Activated T-cell treated with anti-CD3 and anti-CD28 coated beads, Interleukin-2, amount 50 U/mL, for 72 hours (primary cell): ENCODE measurements at regions not wholly inside any gene's neighbourhood (a gene's known extent, or its start where the extent isn't known, plus 50 kb on each side); places are given as distances from the start of the nearest gene placed in this dataset.
"Not testable (repeated sequence)": the region's sequence is repeated elsewhere in the genome, so short reads cannot be mapped to it uniquely, and the experiment has no call there.

Source experiments
- ATAC-seq, 2 donors: fragments of 150-1000 bp; cut with Tn5 transposase; replicated peaks in 1 of 2; 2 replicates each; pipeline ENCODE4 v1.10.0; 2021; ENCODE audit warnings: moderate library complexity in 2 of 2, mild to moderate bottlenecking in 1 of 2
- DNase-seq, 2 donors: peaks; one replicate each; pipeline ENCODE4 v3.0.0; 2021 to 2022; ENCODE audit warnings: mixed read lengths in 1 of 2
- H3K27ac Mint-ChIP-seq: one replicate; pipeline ENCODE4 v1.8.0; 2022; ENCODE audit warnings: mild to moderate bottlenecking, moderate library complexity, mixed read lengths
- H3K27me3 Mint-ChIP-seq: one replicate; pipeline ENCODE4 v1.8.0; 2022; ENCODE audit warnings: low read depth, mixed read lengths
- H3K36me3 Mint-ChIP-seq, 2 donors: one replicate each; pipeline ENCODE4 v1.8.0; 2022; ENCODE audit warnings: mixed read lengths in 2 of 2, mild to moderate bottlenecking in 1 of 2; ENCODE audit not compliant: insufficient read depth in 2 of 2
- H3K4me1 Mint-ChIP-seq: one replicate; pipeline ENCODE4 v1.8.0; 2022; ENCODE audit warnings: low read depth, mixed read lengths
- H3K4me3 Mint-ChIP-seq, 2 donors: one replicate each; pipeline ENCODE4 v1.8.0; 2022; ENCODE audit warnings: mild to moderate bottlenecking in 2 of 2, mixed read lengths in 2 of 2, moderate library complexity in 2 of 2
- H3K9me3 Mint-ChIP-seq, 2 donors: one replicate each; pipeline ENCODE4 v1.8.0; 2022; ENCODE audit warnings: mixed read lengths in 2 of 2

- Mint-ChIP-seq H3K36me3 (no peaks in the 10 kb centered on the region), H3K9me3 (peaks cover 3 to 5% of the 10 kb centered on the region in 2 donors), H3K4me1 (no peaks in the 10 kb centered on the region), H3K27ac (no peak overlapping the region), H3K4me3 (no peak overlapping the region), H3K27me3 (no peaks in the 10 kb centered on the region)
- DNase-seq (no peak), ATAC-seq (no peak)
Observed at GRCh38 chr17:70318051-70318450, 148.7 kb downstream of the KCNJ2 start.

GRCh38 chr17:70319516-70319915 lies 150.2 kb downstream of the KCNJ2 start:
- no peak for ATAC-seq
- DNase-seq = no peak
- Mint-ChIP-seq H3K27me3 (no peaks in the 10 kb centered on the region), H3K36me3 (no peaks in the 10 kb centered on the region), H3K4me1 (no peaks in the 10 kb centered on the region), H3K9me3 (peaks cover 3 to 5% of the 10 kb centered on the region in 2 donors), H3K27ac (no peak overlapping the region), H3K4me3 (no peak overlapping the region)

- DNase-seq = no peak
- no peaks in the 10 kb centered on the region for H3K36me3 Mint-ChIP-seq
- no peak overlapping the region for H3K27ac Mint-ChIP-seq
- H3K4me3 Mint-ChIP-seq = no peak overlapping the region
- ATAC-seq = no peak
- no peaks in the 10 kb centered on the region for H3K4me1 Mint-ChIP-seq
- peaks cover 3 to 7% of the 10 kb centered on the region in 2 donors for H3K9me3 Mint-ChIP-seq
- no peaks in the 10 kb centered on the region for H3K27me3 Mint-ChIP-seq
Observed at GRCh38 chr17:70320673-70321345, 151.5 kb downstream of the KCNJ2 start.

GRCh38 chr17:70321352-70321751 lies 152.0 kb downstream of the KCNJ2 start:
- H3K27ac Mint-ChIP-seq = no peak overlapping the region
- no peak for ATAC-seq
- H3K4me1 Mint-ChIP-seq = no peaks in the 10 kb centered on the region
- no peak overlapping the region for H3K4me3 Mint-ChIP-seq
- H3K36me3 Mint-ChIP-seq = no peaks in the 10 kb centered on the region
- H3K27me3 Mint-ChIP-seq = no peaks in the 10 kb centered on the region
- DNase-seq = no peak
- peaks cover 3 to 7% of the 10 kb centered on the region in 2 donors for H3K9me3 Mint-ChIP-seq

- H3K27me3 Mint-ChIP-seq = no peaks in the 10 kb centered on the region
- no peak overlapping the region for H3K27ac Mint-ChIP-seq
- H3K4me3 Mint-ChIP-seq = no peak overlapping the region
- H3K36me3 Mint-ChIP-seq = no peaks in the 10 kb centered on the region
- no peak for DNase-seq
- H3K9me3 Mint-ChIP-seq = peaks cover 3 to 7% of the 10 kb centered on the region in 2 donors
- ATAC-seq = no peak
- no peaks in the 10 kb centered on the region for H3K4me1 Mint-ChIP-seq
Observed at GRCh38 chr17:70323269-70323668, 153.9 kb downstream of the KCNJ2 start.

GRCh38 chr17:70324031-70324430 lies 154.7 kb downstream of the KCNJ2 start:
- ATAC-seq (no peak), DNase-seq (no peak)
- H3K36me3 Mint-ChIP-seq = no peaks in the 10 kb centered on the region
- no peaks in the 10 kb centered on the region for H3K27me3 Mint-ChIP-seq
- H3K9me3 Mint-ChIP-seq = peaks cover 0 to 5% of the 10 kb centered on the region in 2 donors
- no peaks in the 10 kb centered on the region for H3K4me1 Mint-ChIP-seq
- H3K4me3 Mint-ChIP-seq = no peak overlapping the region
- H3K27ac Mint-ChIP-seq = no peak overlapping the region

GRCh38 chr17:70327279-70327678 lies 157.9 kb downstream of the KCNJ2 start:
- DNase-seq (no peak), ATAC-seq (no peak)
- Mint-ChIP-seq H3K36me3 (no peaks in the 10 kb centered on the region), H3K27me3 (no peaks in the 10 kb centered on the region), H3K27ac (no peak overlapping the region), H3K4me3 (no peak overlapping the region), H3K4me1 (no peaks in the 10 kb centered on the region), H3K9me3 (peaks cover 0 to 5% of the 10 kb centered on the region in 2 donors)

DNA sequence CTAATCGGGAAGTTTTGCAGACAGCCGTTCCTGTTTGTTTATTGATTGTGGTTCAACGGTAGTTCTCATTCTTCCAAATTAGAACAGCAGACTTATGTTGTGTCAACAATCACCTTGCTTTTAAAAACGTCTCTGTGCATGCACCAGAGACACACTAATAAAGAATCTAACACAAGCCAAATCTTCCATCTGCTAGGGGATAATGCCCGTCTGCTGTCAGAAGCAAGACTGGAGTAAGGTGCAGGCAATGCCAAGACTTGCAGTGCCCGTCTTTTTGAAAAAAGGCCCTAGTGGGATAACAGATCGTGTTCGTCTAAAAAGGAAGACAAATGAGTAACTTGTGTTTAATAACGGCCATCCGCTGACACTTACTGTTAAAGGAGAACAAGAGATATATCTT lies 158.4 kb downstream of the KCNJ2 start:
- H3K27me3 Mint-ChIP-seq = no peaks in the 10 kb centered on the region
- DNase-seq (no peak), ATAC-seq (no peak)
- no peaks in the 10 kb centered on the region for H3K4me1 Mint-ChIP-seq
- no peak overlapping the region for H3K27ac Mint-ChIP-seq
- peaks cover 0 to 2% of the 10 kb centered on the region in 2 donors for H3K9me3 Mint-ChIP-seq
- no peak overlapping the region for H3K4me3 Mint-ChIP-seq
- no peaks in the 10 kb centered on the region for H3K36me3 Mint-ChIP-seq

DNA sequence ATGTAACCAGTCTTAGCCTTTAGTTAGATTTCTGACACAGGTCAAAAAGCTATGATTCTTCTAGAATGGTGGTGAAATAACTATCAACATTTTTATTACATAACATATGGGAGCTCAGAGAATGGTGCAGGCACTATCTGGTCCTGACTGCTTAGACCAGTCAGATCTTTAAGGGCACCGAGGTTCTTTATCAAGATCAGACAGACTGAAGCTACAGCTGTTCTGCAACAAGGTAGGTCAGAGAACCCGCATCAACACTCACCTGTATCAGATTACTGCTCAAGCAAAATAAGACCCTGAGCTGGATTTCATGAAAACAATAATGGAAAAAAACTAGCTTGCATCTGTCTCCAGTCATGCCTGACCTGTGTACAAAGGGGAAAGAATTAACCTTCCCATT lies 160.4 kb downstream of the KCNJ2 start:
- no peaks in the 10 kb centered on the region for H3K27me3 Mint-ChIP-seq
- no peak for DNase-seq
- no peak overlapping the region for H3K27ac Mint-ChIP-seq
- no peak overlapping the region for H3K4me3 Mint-ChIP-seq
- H3K4me1 Mint-ChIP-seq = no peaks in the 10 kb centered on the region
- H3K9me3 Mint-ChIP-seq = peaks cover 0 to 2% of the 10 kb centered on the region in 2 donors
- no peak for ATAC-seq
- no peaks in the 10 kb centered on the region for H3K36me3 Mint-ChIP-seq

- H3K4me1 Mint-ChIP-seq, DNase-seq, ATAC-seq, H3K9me3 Mint-ChIP-seq, H3K27me3 Mint-ChIP-seq, H3K4me3 Mint-ChIP-seq, H3K36me3 Mint-ChIP-seq, H3K27ac Mint-ChIP-seq: not testable (repeated sequence)
Observed at GRCh38 chr17:70331066-70331465, 161.7 kb downstream of the KCNJ2 start.

DNA sequence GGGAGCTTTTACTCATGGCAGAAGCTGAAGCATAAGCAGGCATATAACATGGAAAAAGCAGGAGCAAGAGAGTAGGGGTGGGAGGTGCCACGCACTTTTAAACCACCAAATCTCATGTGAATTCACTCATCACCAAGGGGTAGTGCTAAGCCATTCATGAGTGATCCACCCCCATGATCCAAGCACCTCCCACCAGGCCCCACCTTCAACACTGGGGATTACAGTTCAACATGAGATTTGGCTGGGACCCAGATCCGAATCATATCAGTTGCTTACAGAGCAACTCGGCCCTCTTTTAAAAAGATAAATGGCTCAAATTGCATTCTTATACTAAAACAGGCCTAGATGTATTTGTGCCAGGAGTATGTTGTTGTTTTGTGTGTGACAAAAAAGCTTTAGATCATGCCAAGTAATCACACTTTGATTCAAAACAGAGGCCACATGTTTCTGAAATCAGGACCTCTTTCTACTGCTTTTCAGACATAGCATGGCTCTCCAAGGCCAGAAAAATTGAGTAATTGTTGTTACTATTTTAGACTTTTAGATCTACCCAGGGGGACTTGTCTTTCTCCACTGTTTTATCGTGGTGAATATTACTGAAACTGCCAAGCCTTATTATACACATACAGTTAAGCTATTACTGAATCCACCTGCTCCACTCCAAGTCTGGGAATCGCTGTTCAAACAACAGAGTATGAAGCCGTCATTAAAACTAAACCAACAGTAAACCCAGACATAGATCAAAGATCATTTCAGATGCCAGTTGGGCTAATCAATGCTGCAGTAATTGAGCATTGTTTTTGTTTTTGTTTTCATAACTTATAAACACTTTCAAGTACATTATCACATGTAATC lies 163.3 kb downstream of the KCNJ2 start:
- H3K36me3 Mint-ChIP-seq = no peaks in the 10 kb centered on the region
- H3K27ac Mint-ChIP-seq = no peak overlapping the region
- H3K9me3 Mint-ChIP-seq = no peaks in the 10 kb centered on the region
- no peak overlapping the region for H3K4me3 Mint-ChIP-seq
- no peak for DNase-seq
- ATAC-seq = no peak
- H3K27me3 Mint-ChIP-seq = no peaks in the 10 kb centered on the region
- H3K4me1 Mint-ChIP-seq = no peaks in the 10 kb centered on the region

- Mint-ChIP-seq H3K4me3 (no peak overlapping the region), H3K4me1 (no peaks in the 10 kb centered on the region), H3K27ac (no peak overlapping the region), H3K27me3 (no peaks in the 10 kb centered on the region), H3K9me3 (no peaks in the 10 kb centered on the region), H3K36me3 (no peaks in the 10 kb centered on the region)
- DNase-seq (no peak), ATAC-seq (no peak)
Observed at GRCh38 chr17:70336411-70336810, 167.1 kb downstream of the KCNJ2 start.

- ATAC-seq (no peak), DNase-seq (no peak)
- Mint-ChIP-seq H3K27ac (no peak overlapping the region), H3K9me3 (peaks cover 0 to 2% of the 10 kb centered on the region in 2 donors), H3K4me3 (no peak overlapping the region), H3K27me3 (no peaks in the 10 kb centered on the region), H3K36me3 (no peaks in the 10 kb centered on the region), H3K4me1 (peaks cover 8% of the 10 kb centered on the region)
Observed at GRCh38 chr17:70338946-70339354, 169.6 kb downstream of the KCNJ2 start.
